Skeletal muscle tissue (tissue), 3 donors: ENCODE measurements at regions not wholly inside any gene's neighbourhood (a gene's known extent, or its start where the extent isn't known, plus 50 kb on each side); places are given as distances from the start of the nearest gene placed in this dataset.

Experiments
- H3K27ac ChIP-seq: one replicate; pipeline ENCODE4 v1.7.0; 2013; ENCODE audit warnings: mild to moderate bottlenecking, low read depth, low read length, inconsistent platforms
- H3K27me3 ChIP-seq, 3 donors: one replicate each; pipeline ENCODE4 v1.7.0; 2013; ENCODE audit warnings: low read length in 3 of 3; ENCODE audit not compliant: control insufficient read depth in 3 of 3, insufficient read depth in 3 of 3
- H3K36me3 ChIP-seq, 3 donors: one replicate each; pipeline ENCODE4 v1.7.0; 2013; ENCODE audit warnings: low read length in 3 of 3; ENCODE audit not compliant: control insufficient read depth in 3 of 3, insufficient read depth in 3 of 3
- H3K4me1 ChIP-seq, 3 donors: one replicate each; pipeline ENCODE4 v1.7.0; 2013; ENCODE audit warnings: low read length in 3 of 3, mild to moderate bottlenecking in 3 of 3; ENCODE audit not compliant: control insufficient read depth in 3 of 3, insufficient read depth in 3 of 3
- H3K4me3 ChIP-seq, 3 donors: one replicate each; pipeline ENCODE4 v1.7.0; 2013; ENCODE audit warnings: low read length in 3 of 3
- H3K9ac ChIP-seq, 3 donors: one replicate each; pipeline ENCODE4 v1.7.0; 2013; ENCODE audit warnings: low read length in 3 of 3, mild to moderate bottlenecking in 3 of 3, moderate library complexity in 2 of 3, low read depth in 1 of 3
- H3K9me3 ChIP-seq, 3 donors: one replicate each; pipeline ENCODE4 v1.7.0; 2013; ENCODE audit warnings: low read length in 3 of 3; ENCODE audit not compliant: control insufficient read depth in 3 of 3
- donor health status: Osteomylitis.

DNA sequence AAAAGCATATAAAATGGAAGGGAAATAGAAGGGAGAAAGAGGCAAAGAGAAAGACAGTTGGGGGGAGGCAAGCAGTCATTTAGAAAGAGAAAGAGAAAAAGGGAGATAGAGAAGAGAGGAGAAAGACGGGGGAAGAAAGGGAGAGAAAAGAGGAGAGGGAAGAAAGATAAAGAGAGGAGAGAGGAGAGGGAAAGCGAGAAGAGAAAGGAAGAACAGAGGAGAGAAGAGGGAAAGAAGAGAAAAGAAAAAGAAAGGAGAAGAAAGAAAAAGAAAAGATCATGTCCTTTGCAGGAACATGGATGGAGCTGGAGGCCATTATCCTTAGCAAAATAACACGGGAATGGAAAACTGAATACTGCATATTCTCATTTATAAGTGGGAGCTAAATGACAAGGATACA, 247.7 kb downstream of the MIAT start:
- no peak overlapping the region for H3K27ac ChIP-seq
- no peaks in the 10 kb centered on the region for H3K36me3 ChIP-seq
- H3K27me3 ChIP-seq: peaks cover 12 to 34% (median 29%) of the 10 kb centered on the region in 3 donors
- H3K9ac ChIP-seq: no peak overlapping the region
- H3K4me3 ChIP-seq: no peak overlapping the region
- H3K9me3 ChIP-seq: peaks cover 0 to 2% (median 0%) of the 10 kb centered on the region in 3 donors
- no peaks in the 10 kb centered on the region for H3K4me1 ChIP-seq

DNA sequence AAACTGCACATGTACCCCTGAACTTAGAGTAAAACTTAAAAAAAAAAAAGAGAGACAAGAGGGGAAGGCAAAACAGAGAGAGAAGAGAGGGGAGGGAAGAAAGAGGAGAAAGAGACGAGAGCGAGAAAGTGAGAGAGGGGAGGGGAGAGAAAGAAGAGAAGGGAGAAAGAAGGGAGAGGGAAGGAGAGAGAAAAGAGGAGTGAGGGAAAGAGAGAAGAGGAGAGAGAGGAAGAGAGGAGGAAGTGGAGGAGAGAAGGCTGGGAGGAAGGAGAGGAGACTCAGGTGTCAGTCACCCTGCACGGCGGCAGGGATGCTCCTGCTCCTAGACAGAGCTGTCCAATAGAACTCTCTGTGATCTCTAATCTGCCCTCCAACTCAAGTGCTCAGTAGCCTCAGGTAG, 248.3 kb downstream of the MIAT start:
- H3K9ac ChIP-seq: no peak overlapping the region
- no peak overlapping the region for H3K27ac ChIP-seq
- H3K4me3 ChIP-seq: no peak overlapping the region
- H3K4me1 ChIP-seq: no peaks in the 10 kb centered on the region
- H3K9me3 ChIP-seq: peaks cover 0 to 2% (median 0%) of the 10 kb centered on the region in 3 donors
- H3K36me3 ChIP-seq: no peaks in the 10 kb centered on the region
- peaks cover 12 to 32% (median 29%) of the 10 kb centered on the region in 3 donors for H3K27me3 ChIP-seq

DNA sequence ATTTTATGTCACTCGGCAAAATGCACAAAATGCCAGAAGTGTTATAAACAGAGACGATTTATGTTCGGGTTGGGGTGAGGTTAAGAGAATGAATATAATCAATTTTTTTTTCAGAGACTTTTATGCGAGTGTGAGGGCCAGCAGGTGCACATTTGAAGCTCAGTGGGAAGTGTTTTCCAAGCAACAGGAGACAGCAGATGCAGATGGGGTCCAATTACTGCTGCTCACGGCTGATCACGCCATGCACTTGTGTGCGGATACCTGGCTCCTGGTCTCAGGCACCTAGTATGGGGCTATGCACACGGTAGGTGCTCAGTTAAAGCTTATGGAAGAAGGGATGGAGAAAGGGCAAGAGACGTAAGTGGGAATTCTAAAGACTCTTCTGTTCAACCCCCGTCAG, 249.1 kb downstream of the MIAT start:
- Histone ChIP-seq H3K27ac (no peak overlapping the region), H3K9ac (no peak overlapping the region), H3K9me3 (peaks cover 0 to 2% (median 0%) of the 10 kb centered on the region in 3 donors), H3K27me3 (peaks cover 8 to 29% (median 27%) of the 10 kb centered on the region in 3 donors), H3K4me1 (no peaks in the 10 kb centered on the region), H3K36me3 (no peaks in the 10 kb centered on the region), H3K4me3 (no peak overlapping the region)

DNA sequence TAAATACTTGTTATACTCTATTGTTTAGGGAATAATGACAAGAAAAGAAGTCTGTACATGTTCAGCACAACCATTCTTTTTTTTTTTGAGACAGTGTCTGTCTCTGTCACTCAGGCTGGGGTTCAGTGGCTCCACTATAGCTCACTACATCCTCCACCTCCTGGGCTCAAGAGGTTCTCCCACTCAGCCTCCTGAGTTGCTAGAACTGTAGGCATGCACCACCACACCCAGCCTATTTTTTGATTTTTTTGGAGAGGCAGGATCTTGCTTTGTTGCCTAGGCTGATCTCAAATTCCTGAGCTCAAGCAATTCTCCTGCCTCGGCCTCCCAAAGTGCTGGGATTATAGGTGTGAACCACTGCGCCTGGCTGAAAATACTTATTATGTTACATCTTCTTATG, 250.0 kb downstream of the MIAT start:
- Histone ChIP-seq H3K27me3 (peaks cover 11 to 31% (median 27%) of the 10 kb centered on the region in 3 donors), H3K4me3 (no peak overlapping the region), H3K27ac (no peak overlapping the region), H3K9ac (no peak overlapping the region), H3K36me3 (no peaks in the 10 kb centered on the region), H3K9me3 (peaks cover 0 to 2% (median 0%) of the 10 kb centered on the region in 3 donors), H3K4me1 (no peaks in the 10 kb centered on the region)

DNA sequence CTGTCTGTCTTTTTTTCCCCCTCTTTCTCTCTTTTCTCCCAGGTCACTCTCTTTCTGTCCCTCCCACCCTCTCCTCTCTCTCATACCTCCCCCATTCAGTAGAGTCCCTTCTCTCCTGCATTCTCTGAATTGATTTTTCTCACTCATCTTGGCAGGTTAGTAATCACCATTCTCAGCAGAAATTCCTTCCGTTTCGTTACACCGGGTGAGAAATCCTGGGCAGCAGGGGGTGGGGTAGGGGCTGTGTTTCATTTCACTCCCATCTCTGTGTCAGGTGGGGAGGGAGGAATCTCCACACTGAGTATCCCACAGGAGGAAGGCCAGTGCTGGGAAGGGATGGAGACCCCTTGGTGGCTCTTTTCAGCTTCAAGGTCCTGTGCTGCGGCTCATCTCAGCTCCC, 253.5 kb downstream of the MIAT start:
- Histone ChIP-seq H3K4me3 (no peak overlapping the region), H3K4me1 (no peaks in the 10 kb centered on the region), H3K36me3 (no peaks in the 10 kb centered on the region), H3K9ac (no peak overlapping the region), H3K9me3 (peaks cover 0 to 2% (median 0%) of the 10 kb centered on the region in 3 donors), H3K27ac (no peak overlapping the region), H3K27me3 (peaks cover 28 to 39% (median 30%) of the 10 kb centered on the region in 3 donors)

DNA sequence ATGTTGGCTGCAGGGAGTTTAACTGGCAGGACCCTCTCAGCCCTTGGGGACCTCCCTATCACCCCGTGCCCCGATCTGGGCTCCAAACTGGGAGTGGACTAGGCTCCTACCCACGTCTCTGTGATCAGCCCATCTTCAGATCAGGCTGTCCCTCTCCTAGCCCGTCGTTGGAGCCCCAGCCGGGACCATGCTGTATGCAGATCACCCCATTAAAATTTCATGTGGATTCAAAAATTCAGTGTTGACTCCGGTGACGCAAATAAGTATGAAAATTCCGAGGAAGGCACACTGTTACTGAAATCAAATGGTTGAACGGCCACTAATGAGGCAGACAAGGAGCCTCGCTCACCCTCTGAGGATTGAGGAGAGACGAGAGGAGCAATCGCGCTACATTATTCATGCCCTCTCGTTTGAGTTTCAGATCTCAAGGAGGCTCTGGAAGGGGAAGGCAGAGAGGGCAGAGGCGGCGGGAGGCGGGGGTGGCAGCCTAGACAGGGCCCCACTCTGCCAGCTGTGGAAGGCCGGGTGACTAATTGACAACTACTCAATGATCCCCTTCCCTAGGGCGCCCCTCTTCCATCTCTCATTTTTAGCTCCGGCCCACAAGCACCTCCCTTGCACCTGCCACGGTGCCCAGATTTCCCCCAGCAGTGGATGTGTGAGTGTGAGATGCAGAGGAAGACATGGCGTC, 255.4 kb downstream of the MIAT start:
- Histone ChIP-seq H3K9ac (no peak overlapping the region), H3K4me3 (no peak overlapping the region), H3K27me3 (peaks cover 25 to 46% (median 36%) of the 10 kb centered on the region in 3 donors)

DNA sequence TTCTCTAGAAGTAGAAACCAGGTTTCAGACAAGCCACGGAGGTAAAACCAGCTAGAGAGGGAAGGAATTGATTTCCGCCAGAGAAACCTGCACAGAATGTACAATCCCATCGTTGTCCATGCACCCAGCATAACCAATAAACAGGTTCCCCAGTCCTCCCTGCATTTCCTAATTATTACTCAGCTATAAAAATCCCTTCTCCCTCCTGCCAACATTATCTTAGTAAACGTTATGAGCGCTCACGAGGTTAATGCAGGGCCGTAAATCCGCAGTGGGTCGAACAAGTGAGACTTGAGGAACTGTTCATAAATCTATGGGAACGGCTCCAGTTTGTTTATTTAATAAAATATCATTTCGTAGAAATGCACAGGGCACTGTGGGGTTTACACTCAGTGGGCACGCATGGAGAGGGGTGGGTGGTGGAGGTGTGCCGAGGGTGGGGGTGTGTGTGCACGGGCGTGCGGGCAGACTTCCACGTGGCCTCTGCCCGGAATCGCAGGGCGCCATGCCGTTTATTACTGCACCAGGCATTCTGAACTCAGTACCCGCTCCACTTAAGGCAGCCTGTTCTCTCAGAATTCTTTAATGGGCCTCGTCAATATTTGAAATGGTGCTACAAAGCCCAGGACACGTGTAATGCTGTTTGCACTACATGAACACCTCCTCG, 257.3 kb downstream of the MIAT start:
- peaks cover 25 to 46% (median 36%) of the 10 kb centered on the region in 3 donors for H3K27me3 ChIP-seq

More for the DNA sequence above, 255.4 kb downstream of the MIAT start:
- Histone ChIP-seq H3K4me1 (no peaks in the 10 kb centered on the region), H3K27ac (no peak overlapping the region), H3K9me3 (peaks cover 0 to 2% (median 0%) of the 10 kb centered on the region in 3 donors), H3K36me3 (no peaks in the 10 kb centered on the region)

DNA sequence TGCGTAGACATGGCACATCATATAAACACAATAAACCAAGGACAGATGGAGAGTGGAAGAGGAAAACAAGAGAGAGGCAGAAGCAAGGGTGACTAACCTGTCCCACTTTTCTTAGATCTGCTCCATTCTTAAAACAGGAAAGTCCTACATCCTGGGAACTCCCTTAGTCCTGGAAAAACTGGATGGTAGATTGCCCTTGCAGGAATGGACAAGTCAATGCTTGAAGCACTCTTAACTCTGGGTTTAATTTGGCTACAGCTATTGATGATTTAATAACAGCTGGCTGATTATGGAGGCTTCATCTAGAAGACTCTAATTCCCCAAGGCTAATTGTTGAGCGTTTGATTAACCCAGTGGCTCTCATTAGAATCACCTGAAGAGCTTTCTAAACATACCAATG, 258.8 kb downstream of the MIAT start:
- Histone ChIP-seq H3K36me3 (no peaks in the 10 kb centered on the region), H3K4me1 (no peaks in the 10 kb centered on the region), H3K4me3 (no peak overlapping the region), H3K27me3 (peaks cover 25 to 44% (median 36%) of the 10 kb centered on the region in 3 donors), H3K9ac (no peak overlapping the region), H3K27ac (no peak overlapping the region), H3K9me3 (no peaks in the 10 kb centered on the region)

More for the DNA sequence above, 257.3 kb downstream of the MIAT start:
- Histone ChIP-seq H3K4me1 (no peaks in the 10 kb centered on the region), H3K9ac (no peak overlapping the region), H3K36me3 (no peaks in the 10 kb centered on the region), H3K27ac (no peak overlapping the region), H3K4me3 (no peak overlapping the region), H3K9me3 (no peaks in the 10 kb centered on the region)

DNA sequence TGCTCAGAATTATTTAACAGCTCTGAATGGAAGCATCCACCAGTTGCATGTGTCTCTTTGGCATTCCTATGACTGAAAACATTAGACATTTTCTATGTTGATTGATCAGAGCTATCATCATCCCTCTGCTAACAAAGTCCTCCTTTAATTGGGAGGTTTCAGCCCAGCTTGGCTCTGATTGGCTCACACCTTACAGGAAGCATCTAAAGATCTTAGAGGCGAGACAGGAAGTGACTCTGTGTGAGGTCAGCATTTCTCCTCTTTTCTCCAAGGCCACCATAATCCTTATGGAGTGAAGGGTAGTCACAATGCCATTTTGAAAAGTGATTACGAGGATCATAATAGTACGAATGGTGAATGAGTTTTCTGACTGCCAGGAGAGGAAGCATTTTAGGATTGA, 260.8 kb downstream of the MIAT start:
- no peak overlapping the region for H3K27ac ChIP-seq
- H3K9me3 ChIP-seq: no peaks in the 10 kb centered on the region
- H3K27me3 ChIP-seq: peaks cover 15 to 33% (median 22%) of the 10 kb centered on the region in 3 donors
- no peaks in the 10 kb centered on the region for H3K36me3 ChIP-seq
- H3K4me1 ChIP-seq: no peaks in the 10 kb centered on the region
- H3K9ac ChIP-seq: no peak overlapping the region
- no peak overlapping the region for H3K4me3 ChIP-seq

DNA sequence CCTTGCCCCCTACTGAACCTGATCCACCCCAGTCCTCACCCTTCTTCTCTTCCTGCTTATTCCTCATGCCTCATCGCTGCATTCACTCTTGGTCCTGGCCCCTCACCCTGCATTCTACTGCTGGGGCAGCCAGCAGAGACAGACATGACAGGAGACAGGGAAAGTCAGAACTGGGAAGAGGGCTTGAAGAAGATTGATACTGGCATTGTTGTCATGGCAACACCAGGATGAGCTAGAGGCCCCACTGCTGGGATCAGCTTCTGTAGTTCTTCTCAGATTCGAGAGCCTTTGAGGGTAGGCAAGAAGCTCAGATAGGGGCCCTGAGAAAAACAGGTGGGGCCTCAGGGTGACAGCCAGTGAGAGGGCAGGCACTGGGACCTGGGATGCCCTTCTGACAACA, 264.3 kb downstream of the MIAT start:
- Histone ChIP-seq H3K4me1 (no peaks in the 10 kb centered on the region), H3K27ac (no peak overlapping the region), H3K36me3 (no peaks in the 10 kb centered on the region), H3K4me3 (no peak overlapping the region), H3K27me3 (peaks cover 8 to 18% (median 11%) of the 10 kb centered on the region in 3 donors), H3K9ac (no peak overlapping the region), H3K9me3 (no peaks in the 10 kb centered on the region)
